ENCODE measurements at regions not wholly inside any gene's neighbourhood (a gene's known extent, or its start where the extent isn't known, plus 50 kb on each side); places are given as distances from the start of the nearest gene placed in this dataset.

GRCh38 chr2:5911718-5912117, 219.5 kb downstream of the SOX11 start (continued):
- TF ChIP-seq, protein P1, sequence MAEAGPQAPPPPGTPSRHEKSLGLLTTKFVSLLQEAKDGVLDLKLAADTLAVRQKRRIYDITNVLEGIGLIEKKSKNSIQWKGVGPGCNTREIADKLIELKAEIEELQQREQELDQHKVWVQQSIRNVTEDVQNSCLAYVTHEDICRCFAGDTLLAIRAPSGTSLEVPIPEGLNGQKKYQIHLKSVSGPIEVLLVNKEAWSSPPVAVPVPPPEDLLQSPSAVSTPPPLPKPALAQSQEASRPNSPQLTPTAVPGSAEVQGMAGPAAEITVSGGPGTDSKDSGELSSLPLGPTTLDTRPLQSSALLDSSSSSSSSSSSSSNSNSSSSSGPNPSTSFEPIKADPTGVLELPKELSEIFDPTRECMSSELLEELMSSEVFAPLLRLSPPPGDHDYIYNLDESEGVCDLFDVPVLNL (CRISPR knock-in tag; IDR thresholded peaks at IDR 0.05; ENCODE audit: borderline replicate concordance, low read depth) = no peak

- H3K36me3 Mint-ChIP-seq = peaks cover 48% of the 10 kb centered on the region
- no peak overlapping the region for H3K27ac Mint-ChIP-seq
- H3K4me1 Mint-ChIP-seq = peaks cover 12% of the 10 kb centered on the region
- no peak for DNase-seq (ENCODE audit: low spot score)
- peak; percentile 74 for ATAC-seq
- H3K9me3 Mint-ChIP-seq = peaks cover 74% of the 10 kb centered on the region
- H3K27me3 Mint-ChIP-seq (ENCODE audit: low read depth) = peaks cover 92% of the 10 kb centered on the region
- H3K4me3 Mint-ChIP-seq = no peak overlapping the region
- POLR2A ChIA-PET = no interaction called here
- CTCF ChIA-PET = no interaction called here
- TF ChIP-seq ATF3 (CRISPR knock-in tag; conservative IDR thresholded peaks at IDR 0.05) (no peak), ZMAT4 (CRISPR knock-in tag; IDR thresholded peaks at IDR 0.05) (0 out of 2 replicates have a peak, but pooled peaks have one; percentile 41)
Observed at GRCh38 chr2:5913711-5914395, 221.7 kb downstream of the SOX11 start.

DNA sequence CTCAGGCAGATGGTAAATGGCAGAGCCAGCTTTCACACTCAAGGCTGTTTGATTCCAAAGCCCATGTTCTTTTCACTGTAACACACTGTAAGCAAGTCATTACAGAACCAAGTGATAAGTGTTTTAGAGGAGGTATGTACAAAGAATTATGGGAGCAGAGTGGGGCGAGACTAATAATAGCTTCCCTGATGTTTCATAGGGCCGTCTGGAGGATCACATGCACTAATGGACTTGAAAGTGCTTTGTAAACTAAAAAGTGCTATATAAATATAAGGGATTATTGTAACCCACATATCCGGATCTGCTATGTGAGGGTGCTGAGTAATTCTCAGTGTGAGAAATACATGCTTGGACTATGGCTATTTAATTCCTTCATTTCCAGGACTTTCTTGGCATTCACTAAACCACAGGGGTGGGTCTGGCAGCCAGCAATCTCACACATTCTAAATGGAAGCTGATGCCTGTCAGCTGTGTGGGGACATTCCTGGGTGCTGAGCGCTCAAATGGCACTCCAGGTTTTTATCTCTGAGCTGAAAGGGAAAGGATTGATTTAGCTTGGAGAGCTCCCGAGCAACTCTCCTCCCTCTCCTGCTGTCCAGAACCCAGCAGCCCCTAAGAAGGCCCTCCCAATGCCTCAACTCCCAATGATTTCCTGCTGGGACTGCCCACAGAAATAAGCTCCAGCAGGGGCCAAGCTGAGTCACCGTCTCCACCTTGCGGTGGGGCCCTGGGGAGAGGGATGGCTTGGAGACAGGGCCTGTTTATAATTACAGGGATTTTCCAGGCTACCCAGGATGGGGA, 222.8 kb downstream of the SOX11 start:
- DNase-seq (ENCODE audit: low spot score) (no peak), ATAC-seq (no peak; the same call in 1 of the 2 replicates)
- Mint-ChIP-seq H3K27me3 (ENCODE audit: low read depth) (peaks cover 88% of the 10 kb centered on the region), H3K4me3 (no peak overlapping the region), H3K36me3 (peaks cover 58% of the 10 kb centered on the region), H3K9me3 (peaks cover 75% of the 10 kb centered on the region), H3K4me1 (peaks cover 12% of the 10 kb centered on the region), H3K27ac (no peak overlapping the region)
- CTCF ChIA-PET = interaction anchor here (0.7 to 1.8 kb wide), 2 partner anchors 189 to 222 kb away, joined by 5 to 9 read pairs; partner anchors contain the start of gene SOX11
- POLR2A ChIA-PET = no interaction called here
- TF ChIP-seq ZNF423 (CRISPR knock-in tag; IDR thresholded peaks at IDR 0.05) (no peak), ATF1 (CRISPR knock-in tag; IDR thresholded peaks at IDR 0.05) (no peak), ZNF263 (CRISPR knock-in tag; IDR thresholded peaks at IDR 0.05; ENCODE audit: low read depth) (no peak), NFYB (CRISPR knock-in tag; conservative IDR thresholded peaks at IDR 0.05; ENCODE audit: low read depth) (no peak), CTCF (IDR thresholded peaks at IDR 0.05) (no peak), ESRRA (CRISPR knock-in tag; IDR thresholded peaks at IDR 0.05; ENCODE audit: borderline replicate concordance) (no peak), ZMAT4 (CRISPR knock-in tag; IDR thresholded peaks at IDR 0.05) (no peak), OVOL2 (CRISPR knock-in tag; IDR thresholded peaks at IDR 0.05; ENCODE audit: borderline replicate concordance) (no peak), AFF4 (CRISPR knock-in tag; IDR thresholded peaks at IDR 0.05; ENCODE audit: borderline replicate concordance) (no peak), ZNF425 (CRISPR knock-in tag; conservative IDR thresholded peaks at IDR 0.05) (no peak)
- TF ChIP-seq, protein P2, sequence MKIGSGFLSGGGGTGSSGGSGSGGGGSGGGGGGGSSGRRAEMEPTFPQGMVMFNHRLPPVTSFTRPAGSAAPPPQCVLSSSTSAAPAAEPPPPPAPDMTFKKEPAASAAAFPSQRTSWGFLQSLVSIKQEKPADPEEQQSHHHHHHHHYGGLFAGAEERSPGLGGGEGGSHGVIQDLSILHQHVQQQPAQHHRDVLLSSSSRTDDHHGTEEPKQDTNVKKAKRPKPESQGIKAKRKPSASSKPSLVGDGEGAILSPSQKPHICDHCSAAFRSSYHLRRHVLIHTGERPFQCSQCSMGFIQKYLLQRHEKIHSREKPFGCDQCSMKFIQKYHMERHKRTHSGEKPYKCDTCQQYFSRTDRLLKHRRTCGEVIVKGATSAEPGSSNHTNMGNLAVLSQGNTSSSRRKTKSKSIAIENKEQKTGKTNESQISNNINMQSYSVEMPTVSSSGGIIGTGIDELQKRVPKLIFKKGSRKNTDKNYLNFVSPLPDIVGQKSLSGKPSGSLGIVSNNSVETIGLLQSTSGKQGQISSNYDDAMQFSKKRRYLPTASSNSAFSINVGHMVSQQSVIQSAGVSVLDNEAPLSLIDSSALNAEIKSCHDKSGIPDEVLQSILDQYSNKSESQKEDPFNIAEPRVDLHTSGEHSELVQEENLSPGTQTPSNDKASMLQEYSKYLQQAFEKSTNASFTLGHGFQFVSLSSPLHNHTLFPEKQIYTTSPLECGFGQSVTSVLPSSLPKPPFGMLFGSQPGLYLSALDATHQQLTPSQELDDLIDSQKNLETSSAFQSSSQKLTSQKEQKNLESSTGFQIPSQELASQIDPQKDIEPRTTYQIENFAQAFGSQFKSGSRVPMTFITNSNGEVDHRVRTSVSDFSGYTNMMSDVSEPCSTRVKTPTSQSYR (CRISPR knock-in tag; IDR thresholded peaks at IDR 0.05) = no peak
- TF ChIP-seq, protein P3, sequence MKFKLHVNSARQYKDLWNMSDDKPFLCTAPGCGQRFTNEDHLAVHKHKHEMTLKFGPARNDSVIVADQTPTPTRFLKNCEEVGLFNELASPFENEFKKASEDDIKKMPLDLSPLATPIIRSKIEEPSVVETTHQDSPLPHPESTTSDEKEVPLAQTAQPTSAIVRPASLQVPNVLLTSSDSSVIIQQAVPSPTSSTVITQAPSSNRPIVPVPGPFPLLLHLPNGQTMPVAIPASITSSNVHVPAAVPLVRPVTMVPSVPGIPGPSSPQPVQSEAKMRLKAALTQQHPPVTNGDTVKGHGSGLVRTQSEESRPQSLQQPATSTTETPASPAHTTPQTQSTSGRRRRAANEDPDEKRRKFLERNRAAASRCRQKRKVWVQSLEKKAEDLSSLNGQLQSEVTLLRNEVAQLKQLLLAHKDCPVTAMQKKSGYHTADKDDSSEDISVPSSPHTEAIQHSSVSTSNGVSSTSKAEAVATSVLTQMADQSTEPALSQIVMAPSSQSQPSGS (CRISPR knock-in tag; IDR thresholded peaks at IDR 0.05; ENCODE audit: borderline replicate concordance, low read depth) = no peak

Measured in WTC11 (cell line).